ENCODE measurements at regions not wholly inside any gene's neighbourhood (a gene's known extent, or its start where the extent isn't known, plus 50 kb on each side); places are given as distances from the start of the nearest gene placed in this dataset.

DNA sequence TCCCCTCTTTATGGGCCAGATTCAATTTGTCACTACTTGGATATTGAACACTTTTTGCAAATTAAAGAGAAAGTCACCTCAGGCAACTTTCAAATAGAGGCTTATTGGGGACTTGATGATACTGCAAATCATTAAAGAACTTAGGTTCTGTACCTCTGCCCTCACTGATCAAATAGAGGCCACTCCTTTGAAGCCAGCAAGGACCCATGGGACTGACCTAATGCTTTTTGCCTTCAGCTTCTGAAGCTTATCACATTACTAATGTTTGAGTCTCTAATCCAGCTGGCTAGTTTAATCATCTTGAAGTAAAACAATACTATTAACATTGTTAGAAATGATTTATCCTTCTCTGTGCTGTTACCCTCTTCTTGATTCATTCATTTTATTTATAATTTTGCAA is 93.0 kb upstream of the ZNF800 start:
- TF ChIP-seq KDM5A (IDR thresholded peaks at IDR 0.05) (no peak), BHLHE40 (IDR thresholded peaks at IDR 0.05; ENCODE audit: low read depth, low read length) (no peak), HOXA7 (CRISPR knock-in tag; IDR thresholded peaks at IDR 0.05) (no peak), HMGXB4 (CRISPR knock-in tag; IDR thresholded peaks at IDR 0.05; ENCODE audit: borderline replicate concordance) (no peak), NPAS2 (CRISPR knock-in tag; IDR thresholded peaks at IDR 0.05; ENCODE audit: borderline replicate concordance) (no peak), MAFK (IDR thresholded peaks at IDR 0.05; ENCODE audit: partially characterized antibody) (no peak)
- TF ChIP-seq, protein P1, sequence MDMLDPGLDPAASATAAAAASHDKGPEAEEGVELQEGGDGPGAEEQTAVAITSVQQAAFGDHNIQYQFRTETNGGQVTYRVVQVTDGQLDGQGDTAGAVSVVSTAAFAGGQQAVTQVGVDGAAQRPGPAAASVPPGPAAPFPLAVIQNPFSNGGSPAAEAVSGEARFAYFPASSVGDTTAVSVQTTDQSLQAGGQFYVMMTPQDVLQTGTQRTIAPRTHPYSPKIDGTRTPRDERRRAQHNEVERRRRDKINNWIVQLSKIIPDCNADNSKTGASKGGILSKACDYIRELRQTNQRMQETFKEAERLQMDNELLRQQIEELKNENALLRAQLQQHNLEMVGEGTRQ (IDR thresholded peaks at IDR 0.05): no peak
- TF ChIP-seq, protein P2, sequence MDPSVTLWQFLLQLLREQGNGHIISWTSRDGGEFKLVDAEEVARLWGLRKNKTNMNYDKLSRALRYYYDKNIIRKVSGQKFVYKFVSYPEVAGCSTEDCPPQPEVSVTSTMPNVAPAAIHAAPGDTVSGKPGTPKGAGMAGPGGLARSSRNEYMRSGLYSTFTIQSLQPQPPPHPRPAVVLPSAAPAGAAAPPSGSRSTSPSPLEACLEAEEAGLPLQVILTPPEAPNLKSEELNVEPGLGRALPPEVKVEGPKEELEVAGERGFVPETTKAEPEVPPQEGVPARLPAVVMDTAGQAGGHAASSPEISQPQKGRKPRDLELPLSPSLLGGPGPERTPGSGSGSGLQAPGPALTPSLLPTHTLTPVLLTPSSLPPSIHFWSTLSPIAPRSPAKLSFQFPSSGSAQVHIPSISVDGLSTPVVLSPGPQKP (IDR thresholded peaks at IDR 0.05; ENCODE audit: low read depth, low read length): no peak
- TF ChIP-seq, protein P3, sequence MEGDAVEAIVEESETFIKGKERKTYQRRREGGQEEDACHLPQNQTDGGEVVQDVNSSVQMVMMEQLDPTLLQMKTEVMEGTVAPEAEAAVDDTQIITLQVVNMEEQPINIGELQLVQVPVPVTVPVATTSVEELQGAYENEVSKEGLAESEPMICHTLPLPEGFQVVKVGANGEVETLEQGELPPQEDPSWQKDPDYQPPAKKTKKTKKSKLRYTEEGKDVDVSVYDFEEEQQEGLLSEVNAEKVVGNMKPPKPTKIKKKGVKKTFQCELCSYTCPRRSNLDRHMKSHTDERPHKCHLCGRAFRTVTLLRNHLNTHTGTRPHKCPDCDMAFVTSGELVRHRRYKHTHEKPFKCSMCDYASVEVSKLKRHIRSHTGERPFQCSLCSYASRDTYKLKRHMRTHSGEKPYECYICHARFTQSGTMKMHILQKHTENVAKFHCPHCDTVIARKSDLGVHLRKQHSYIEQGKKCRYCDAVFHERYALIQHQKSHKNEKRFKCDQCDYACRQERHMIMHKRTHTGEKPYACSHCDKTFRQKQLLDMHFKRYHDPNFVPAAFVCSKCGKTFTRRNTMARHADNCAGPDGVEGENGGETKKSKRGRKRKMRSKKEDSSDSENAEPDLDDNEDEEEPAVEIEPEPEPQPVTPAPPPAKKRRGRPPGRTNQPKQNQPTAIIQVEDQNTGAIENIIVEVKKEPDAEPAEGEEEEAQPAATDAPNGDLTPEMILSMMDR (IDR thresholded peaks at IDR 0.05): no peak

All from A549 (cell line).